Fibroblast of mammary gland (primary cell): ENCODE measurements at regions not wholly inside any gene's neighbourhood (a gene's known extent, or its start where the extent isn't known, plus 50 kb on each side); places are given as distances from the start of the nearest gene placed in this dataset.

Experiments
- DNase-seq: peaks from one replicate; pipeline ENCODE4 v3.0.0-alpha.2; 2010; ENCODE audit warnings: low read depth
- H3K4me3 ChIP-seq: 2 replicates; pipeline ENCODE4 v1.5.1; 2011; ENCODE audit warnings: low read depth, mild to moderate bottlenecking, low read length, moderate library complexity; ENCODE audit not compliant: control insufficient read depth
- TF ChIP-seq, protein P1 (sequence below): conservative IDR thresholded peaks from 2 replicates; pipeline ENCODE4 v1.5.1; 2011; ENCODE audit warnings: low read depth, low read length, inconsistent platforms; ENCODE audit not compliant: control insufficient read depth, insufficient read depth

- TF ChIP-seq, protein P1, sequence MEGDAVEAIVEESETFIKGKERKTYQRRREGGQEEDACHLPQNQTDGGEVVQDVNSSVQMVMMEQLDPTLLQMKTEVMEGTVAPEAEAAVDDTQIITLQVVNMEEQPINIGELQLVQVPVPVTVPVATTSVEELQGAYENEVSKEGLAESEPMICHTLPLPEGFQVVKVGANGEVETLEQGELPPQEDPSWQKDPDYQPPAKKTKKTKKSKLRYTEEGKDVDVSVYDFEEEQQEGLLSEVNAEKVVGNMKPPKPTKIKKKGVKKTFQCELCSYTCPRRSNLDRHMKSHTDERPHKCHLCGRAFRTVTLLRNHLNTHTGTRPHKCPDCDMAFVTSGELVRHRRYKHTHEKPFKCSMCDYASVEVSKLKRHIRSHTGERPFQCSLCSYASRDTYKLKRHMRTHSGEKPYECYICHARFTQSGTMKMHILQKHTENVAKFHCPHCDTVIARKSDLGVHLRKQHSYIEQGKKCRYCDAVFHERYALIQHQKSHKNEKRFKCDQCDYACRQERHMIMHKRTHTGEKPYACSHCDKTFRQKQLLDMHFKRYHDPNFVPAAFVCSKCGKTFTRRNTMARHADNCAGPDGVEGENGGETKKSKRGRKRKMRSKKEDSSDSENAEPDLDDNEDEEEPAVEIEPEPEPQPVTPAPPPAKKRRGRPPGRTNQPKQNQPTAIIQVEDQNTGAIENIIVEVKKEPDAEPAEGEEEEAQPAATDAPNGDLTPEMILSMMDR: no peak
- no peak for DNase-seq
- no peak overlapping the region for H3K4me3 ChIP-seq
These were observed 56.8 kb upstream of the DSP start for GRCh38 chr6:7484666-7485065.

DNA sequence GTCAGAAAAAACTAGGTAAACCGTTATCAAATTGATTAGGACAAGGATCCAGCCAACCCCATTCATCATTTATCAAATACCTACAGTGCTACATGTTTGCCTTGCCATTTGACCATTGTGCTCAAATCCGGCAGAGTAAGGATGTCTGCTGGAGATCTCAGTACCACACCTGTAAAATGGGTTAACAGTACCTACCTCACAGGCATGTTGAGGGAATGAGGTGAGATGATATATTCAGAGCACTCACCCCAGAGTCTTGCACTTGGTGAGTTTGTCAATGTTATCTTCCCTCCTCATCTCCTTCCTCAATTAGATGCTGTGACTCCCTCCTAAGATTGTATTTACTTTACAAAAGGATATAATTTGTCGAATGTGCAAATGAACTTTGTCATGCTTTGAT is 54.5 kb upstream of the DSP start:
- TF ChIP-seq, protein P1: no peak
- H3K4me3 ChIP-seq: no peak overlapping the region
- DNase-seq: no peak

DNA sequence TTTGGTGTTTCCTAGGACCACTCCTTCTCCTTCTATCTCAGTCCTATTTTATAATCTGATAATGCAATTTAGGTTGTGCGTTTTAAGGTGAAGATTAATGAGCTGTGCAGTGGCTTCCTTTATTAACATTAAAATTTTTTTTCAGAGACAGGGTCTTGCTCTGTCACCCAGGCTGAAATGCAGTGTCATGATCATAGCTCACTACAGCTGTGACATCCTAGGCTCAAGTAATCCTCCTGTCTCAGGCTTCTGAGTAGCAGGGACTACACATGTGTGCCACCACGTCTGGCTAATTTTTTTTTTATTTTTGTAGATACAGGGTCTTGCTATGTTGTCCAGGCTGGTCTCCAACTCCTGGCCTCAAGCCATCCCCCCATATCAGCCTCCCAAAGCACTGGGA is 53.0 kb upstream of the DSP start:
- no peak for DNase-seq
- H3K4me3 ChIP-seq: no peak overlapping the region
- TF ChIP-seq, protein P1: no peak

- DNase-seq: no peak
- H3K4me3 ChIP-seq: no peak overlapping the region
- TF ChIP-seq, protein P1: no peak
These were observed 52.1 kb upstream of the DSP start for GRCh38 chr6:7489376-7489775.
